GM19328 (cell line): ENCODE measurements at regions not wholly inside any gene's neighbourhood (a gene's known extent, or its start where the extent isn't known, plus 50 kb on each side); places are given as distances from the start of the nearest gene placed in this dataset.

ENCODE experiments used
- ATAC-seq: cut with Tn5 transposase; IDR thresholded peaks from one replicate; pipeline ENCODE4 v1.9.1; 2021; ENCODE audit warnings: mild to moderate bottlenecking, moderate library complexity; ENCODE audit not compliant: unreplicated experiment

GRCh38 chr10:30793093-30793492 is 163.5 kb upstream of the LYZL2 start:
- ATAC-seq: no peak

DNA sequence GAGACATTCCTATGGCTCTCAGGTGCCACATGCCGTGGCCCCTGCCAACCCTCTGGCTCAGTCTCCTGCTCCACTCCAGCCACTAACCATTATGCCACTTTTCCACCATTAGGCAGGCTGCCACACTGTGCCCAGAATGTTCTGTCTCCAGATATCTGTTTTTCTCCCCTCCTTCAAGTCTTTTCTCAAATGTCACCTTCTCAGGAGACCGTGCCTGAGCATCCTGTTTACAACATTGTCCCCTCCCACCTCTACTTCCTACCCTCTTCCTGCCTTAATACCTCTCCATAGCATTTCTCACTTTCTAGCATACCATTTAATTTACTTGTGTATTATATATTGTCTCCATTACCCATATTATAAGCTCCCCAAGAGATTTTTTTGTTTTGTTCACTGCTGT is 162.5 kb upstream of the LYZL2 start:
- no peak for ATAC-seq

DNA sequence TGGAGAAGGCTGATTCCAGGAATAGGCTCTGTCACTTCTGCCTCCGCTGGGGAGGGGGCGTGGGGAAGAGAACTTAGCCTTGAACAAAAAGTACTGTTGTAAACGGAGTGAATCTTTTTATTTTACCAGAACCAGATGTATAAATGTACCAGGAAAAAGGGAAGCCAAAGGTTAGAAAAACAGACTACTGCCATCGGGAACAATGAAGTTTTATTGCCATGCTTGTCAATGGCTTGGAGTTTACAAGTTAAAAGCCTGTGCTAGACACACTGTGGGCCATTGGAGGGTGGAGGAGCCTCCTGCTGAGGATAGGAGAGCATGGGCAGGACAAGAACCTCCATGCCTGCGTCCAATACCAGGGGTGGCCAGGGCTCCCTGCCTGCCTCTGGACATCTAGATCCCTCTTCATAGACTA is 161.7 kb upstream of the LYZL2 start:
- no peak for ATAC-seq

GRCh38 chr10:30789806-30790205 is 160.3 kb upstream of the LYZL2 start:
- ATAC-seq: no peak

DNA sequence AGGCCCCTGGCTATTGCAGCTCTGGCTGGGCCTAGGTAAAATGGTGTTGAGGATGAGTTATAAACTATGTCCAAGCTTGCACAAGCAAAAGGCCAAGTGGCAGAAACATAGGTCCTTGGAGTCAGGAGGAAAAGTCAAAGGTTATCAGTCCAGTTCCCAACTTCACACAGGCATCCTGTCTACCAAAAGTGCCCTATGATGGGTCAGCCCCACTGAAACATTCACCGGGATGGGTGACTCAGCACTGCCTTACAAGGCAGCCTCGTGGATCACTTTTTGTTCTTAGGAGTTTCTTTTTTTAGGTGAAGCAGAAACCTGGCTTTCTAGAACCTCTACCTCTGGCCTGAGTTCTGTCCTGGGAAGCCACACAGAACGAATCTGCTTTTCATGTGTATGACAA is 158.8 kb upstream of the LYZL2 start:
- ATAC-seq: no peak

- ATAC-seq: no peak
Observed at GRCh38 chr10:30786906-30787305, 157.4 kb upstream of the LYZL2 start.

- no peak for ATAC-seq
Observed at GRCh38 chr10:30786131-30786530, 156.6 kb upstream of the LYZL2 start.

- ATAC-seq: no peak
Observed at GRCh38 chr10:30784897-30785605, 155.5 kb upstream of the LYZL2 start.

DNA sequence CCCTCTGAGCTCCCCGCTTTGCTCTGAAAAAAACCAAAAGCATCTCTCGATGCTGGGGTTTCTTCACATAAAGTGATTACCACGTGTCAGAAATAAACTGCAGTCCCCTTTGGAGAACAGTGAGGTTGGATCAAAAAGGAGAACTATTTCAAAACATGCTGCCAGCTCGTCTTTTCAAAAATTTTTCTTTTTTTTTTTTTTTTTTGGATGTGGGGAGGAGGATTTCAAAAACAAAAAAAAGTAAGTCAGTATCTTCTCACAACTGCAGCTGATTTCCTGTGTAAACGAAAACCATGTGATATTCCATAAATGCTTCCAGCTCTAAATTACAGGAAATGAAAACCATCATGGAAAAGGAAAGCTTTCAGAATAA is 155.0 kb upstream of the LYZL2 start:
- no peak for ATAC-seq

GRCh38 chr10:30783939-30784501 is 154.5 kb upstream of the LYZL2 start:
- ATAC-seq: no peak

DNA sequence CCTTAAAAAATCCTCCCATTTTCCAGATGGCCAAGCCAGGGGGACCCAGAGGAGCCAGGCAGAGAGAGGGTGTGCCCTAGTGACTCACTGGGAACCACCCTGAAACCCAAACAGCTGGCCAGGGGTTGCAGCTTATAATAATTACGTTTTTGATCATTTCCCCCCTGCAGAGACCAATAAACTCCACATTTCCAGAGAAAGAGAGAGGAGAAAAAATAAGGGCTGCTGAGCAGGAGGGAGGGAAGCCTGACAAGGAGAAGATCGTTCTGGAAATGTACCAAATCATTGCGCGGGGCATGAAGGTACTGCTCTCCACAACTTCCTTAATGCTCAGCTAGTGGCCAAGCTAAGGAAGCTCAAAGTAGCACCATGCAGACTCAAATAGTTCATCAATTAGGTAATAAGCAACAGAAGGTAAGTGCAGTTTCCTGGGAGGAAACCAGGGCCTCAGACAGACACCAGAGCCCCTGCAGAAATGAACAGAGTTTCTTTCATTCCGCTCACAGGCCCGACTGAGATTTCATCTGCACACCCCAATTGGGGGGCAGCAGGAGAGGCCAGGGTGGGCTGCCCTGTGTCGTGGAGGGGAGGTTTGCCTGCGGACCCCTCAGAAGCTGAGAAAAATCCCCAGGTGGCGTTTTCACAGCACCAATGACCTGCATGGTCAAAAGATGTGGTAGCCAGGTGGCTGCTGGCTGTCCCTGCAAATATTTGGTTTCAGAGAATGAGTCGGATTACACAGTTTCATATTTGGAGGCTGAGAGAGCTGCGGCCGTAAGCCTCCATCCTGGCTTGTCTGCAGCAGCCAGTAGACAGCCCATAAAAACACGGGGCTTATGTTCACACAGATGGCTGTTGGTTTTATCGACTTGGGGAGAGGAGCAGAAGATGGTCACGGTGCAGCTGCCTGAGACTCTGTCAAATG is 153.2 kb upstream of the LYZL2 start:
- ATAC-seq: peak; percentile 46

- ATAC-seq: no peak
Observed at GRCh38 chr10:30782157-30782536, 152.6 kb upstream of the LYZL2 start.

DNA sequence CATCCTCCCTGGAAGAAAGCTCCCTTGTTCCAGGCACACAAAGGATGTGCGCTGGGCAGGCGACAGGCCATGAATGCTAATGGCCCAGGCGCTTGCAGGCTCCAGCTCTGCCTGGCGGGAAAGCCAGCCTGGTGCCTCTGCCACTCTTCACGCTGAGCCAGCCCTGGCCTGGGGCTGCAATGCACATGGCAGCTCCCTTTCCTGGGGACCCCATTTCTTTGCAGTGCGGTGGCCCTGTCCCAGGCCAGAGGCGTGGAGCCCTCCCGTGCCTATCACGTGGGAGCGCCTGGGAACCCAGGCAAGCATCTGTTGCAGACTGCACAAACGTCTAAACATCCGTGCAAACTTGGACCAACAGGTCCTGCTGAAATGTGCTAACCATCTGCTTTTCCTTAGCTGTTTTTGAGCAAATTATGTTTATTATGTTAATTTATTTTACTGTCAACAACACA is 152.1 kb upstream of the LYZL2 start:
- ATAC-seq: no peak

DNA sequence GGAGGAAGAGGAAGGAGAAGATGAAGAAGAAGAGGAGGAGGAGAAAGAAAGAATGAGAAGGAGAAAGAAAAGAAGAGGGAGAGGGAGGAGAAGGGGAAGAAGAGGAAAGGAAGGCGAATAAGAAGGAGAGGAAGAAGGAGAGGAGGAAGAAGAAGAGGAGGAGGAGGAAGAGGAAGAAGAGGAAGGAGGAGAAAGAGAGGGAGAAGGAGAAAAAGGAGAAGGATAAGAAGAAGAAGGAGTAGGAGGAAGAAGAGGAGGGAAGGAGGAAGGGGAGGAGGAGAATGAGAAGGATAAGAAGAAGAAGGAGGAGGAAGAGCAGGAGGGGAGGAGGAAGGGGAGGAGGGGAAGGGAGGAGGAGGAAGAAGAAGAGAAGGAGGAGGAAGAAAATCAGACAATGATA is 149.2 kb upstream of the LYZL2 start:
- no peak for ATAC-seq

- ATAC-seq: no peak
Observed at GRCh38 chr10:30775779-30776591, 146.4 kb upstream of the LYZL2 start.

DNA sequence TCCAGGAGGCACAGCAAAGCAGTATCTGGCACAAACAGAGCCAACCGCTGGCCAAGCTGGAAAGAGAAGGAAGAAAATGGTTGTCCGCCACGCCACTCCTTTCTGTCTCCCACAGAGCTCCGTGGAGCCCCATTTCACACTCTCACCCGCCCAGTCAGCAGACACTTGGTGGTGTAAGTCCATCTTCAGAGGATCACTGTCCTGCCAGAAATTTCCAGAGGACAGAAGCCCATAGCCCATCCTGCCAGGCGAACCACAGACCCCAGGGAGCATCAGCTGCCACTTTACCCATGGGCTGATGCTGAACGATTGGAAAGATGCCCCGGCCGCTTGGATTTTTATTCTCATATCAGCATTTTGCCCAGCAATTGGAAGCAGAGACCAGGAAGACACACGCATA is 144.7 kb upstream of the LYZL2 start:
- ATAC-seq: no peak

- ATAC-seq: no peak
Observed at GRCh38 chr10:30773501-30773900, 143.9 kb upstream of the LYZL2 start.

GRCh38 chr10:30770816-30771215 is 141.3 kb upstream of the LYZL2 start:
- no peak for ATAC-seq

DNA sequence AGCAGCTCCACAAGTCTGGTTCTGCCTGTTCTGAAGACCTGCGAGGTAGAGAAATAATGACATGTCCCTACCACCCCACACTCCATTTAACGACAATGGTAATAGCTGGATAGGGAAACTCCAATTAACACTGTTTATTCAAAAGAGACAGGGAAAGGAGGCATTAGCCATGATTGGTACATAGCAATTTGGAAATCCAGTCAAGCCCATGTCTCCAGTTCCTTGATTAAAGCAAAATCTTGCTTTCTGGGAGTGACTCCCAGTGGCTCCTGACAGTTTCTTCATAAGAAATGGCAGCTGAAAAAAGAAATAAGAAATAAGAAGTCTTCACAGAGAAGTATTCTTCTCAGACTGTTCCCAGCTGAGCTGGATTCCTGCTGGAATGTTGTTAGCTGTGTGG is 140.7 kb upstream of the LYZL2 start:
- no peak for ATAC-seq

DNA sequence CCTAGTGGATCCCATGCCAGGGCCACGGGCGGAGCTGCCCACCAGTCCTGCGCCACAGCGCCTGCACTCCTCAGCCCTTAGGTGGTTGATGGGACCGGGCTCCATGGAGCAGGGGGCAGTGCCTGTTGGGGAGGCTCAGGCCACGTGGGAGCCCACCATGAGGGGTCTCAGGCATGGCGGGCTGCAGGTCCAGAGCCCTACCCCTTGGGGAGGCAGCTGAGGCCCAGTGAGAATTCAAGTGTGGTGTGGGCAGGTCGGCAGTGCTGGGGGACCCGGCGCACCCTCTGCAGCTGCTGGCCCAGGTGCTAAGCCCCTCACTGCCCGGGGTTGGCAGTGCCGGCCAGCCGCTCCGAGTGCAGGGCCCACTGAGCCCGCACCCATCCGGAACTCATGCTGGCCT is 139.8 kb upstream of the LYZL2 start:
- ATAC-seq: no peak

- no peak for ATAC-seq
Observed at GRCh38 chr10:30765616-30766015, 136.1 kb upstream of the LYZL2 start.
